ENCODE measurements at regions not wholly inside any gene's neighbourhood (a gene's known extent, or its start where the extent isn't known, plus 50 kb on each side); places are given as distances from the start of the nearest gene placed in this dataset.

GRCh38 chr2:239639421-239640185 lies 238.8 kb upstream of the HDAC4 start:
- no peaks in the 10 kb centered on the region for H3K4me1 Mint-ChIP-seq (ENCODE audit: low read depth)
- no peak overlapping the region for H3K4me3 Mint-ChIP-seq
- H3K27me3 Mint-ChIP-seq (ENCODE audit: insufficient read depth) = no peaks in the 10 kb centered on the region
- H3K36me3 Mint-ChIP-seq (ENCODE audit: low read depth) = no peaks in the 10 kb centered on the region
- intact Hi-C loops (cut with micrococcal nuclease) = no loop called here
- peaks cover 7% of the 10 kb centered on the region for H3K9me3 Mint-ChIP-seq
- no peak for DNase-seq (ENCODE audit: low spot score)
- H3K27ac Mint-ChIP-seq = no peak overlapping the region

GRCh38 chr2:239638376-239638775 lies 237.6 kb upstream of the HDAC4 start:
- Mint-ChIP-seq H3K4me3 (no peak overlapping the region), H3K36me3 (ENCODE audit: low read depth) (no peaks in the 10 kb centered on the region), H3K27ac (no peak overlapping the region), H3K4me1 (ENCODE audit: low read depth) (no peaks in the 10 kb centered on the region), H3K9me3 (peaks cover 7% of the 10 kb centered on the region), H3K27me3 (ENCODE audit: insufficient read depth) (peaks cover 3% of the 10 kb centered on the region)
- intact Hi-C loops (cut with micrococcal nuclease) = no loop called here
- DNase-seq (ENCODE audit: low spot score) = no peak

GRCh38 chr2:239636808-239637207 lies 236.0 kb upstream of the HDAC4 start:
- no peak for DNase-seq (ENCODE audit: low spot score)
- peaks cover 7% of the 10 kb centered on the region for H3K9me3 Mint-ChIP-seq
- H3K27me3 Mint-ChIP-seq (ENCODE audit: insufficient read depth) = peaks cover 4% of the 10 kb centered on the region
- H3K4me1 Mint-ChIP-seq (ENCODE audit: low read depth) = no peaks in the 10 kb centered on the region
- no peaks in the 10 kb centered on the region for H3K36me3 Mint-ChIP-seq (ENCODE audit: low read depth)
- intact Hi-C loops (cut with micrococcal nuclease) = no loop called here
- no peak overlapping the region for H3K4me3 Mint-ChIP-seq
- H3K27ac Mint-ChIP-seq = no peak overlapping the region

- no peak overlapping the region for H3K27ac Mint-ChIP-seq
- no peaks in the 10 kb centered on the region for H3K4me1 Mint-ChIP-seq (ENCODE audit: low read depth)
- peaks cover 7% of the 10 kb centered on the region for H3K27me3 Mint-ChIP-seq (ENCODE audit: insufficient read depth)
- intact Hi-C loops (cut with micrococcal nuclease) = no loop called here
- H3K9me3 Mint-ChIP-seq = peaks cover 7% of the 10 kb centered on the region
- no peaks in the 10 kb centered on the region for H3K36me3 Mint-ChIP-seq (ENCODE audit: low read depth)
- no peak overlapping the region for H3K4me3 Mint-ChIP-seq
- no peak for DNase-seq (ENCODE audit: low spot score)
Measured at GRCh38 chr2:239634769-239635168, 233.9 kb upstream of the HDAC4 start.

GRCh38 chr2:239630618-239631286 lies 229.9 kb upstream of the HDAC4 start:
- Mint-ChIP-seq H3K27me3 (ENCODE audit: insufficient read depth) (peaks cover 9% of the 10 kb centered on the region), H3K27ac (no peak overlapping the region), H3K4me3 (no peak overlapping the region), H3K36me3 (ENCODE audit: low read depth) (no peaks in the 10 kb centered on the region), H3K4me1 (ENCODE audit: low read depth) (peaks cover 9% of the 10 kb centered on the region), H3K9me3 (no peaks in the 10 kb centered on the region)
- intact Hi-C loops (cut with micrococcal nuclease) = no loop called here
- no peak for DNase-seq (ENCODE audit: low spot score)

GRCh38 chr2:239629926-239630617 lies 229.3 kb upstream of the HDAC4 start:
- Mint-ChIP-seq H3K9me3 (no peaks in the 10 kb centered on the region), H3K4me3 (no peak overlapping the region), H3K4me1 (ENCODE audit: low read depth) (peaks cover 13% of the 10 kb centered on the region), H3K36me3 (ENCODE audit: low read depth) (no peaks in the 10 kb centered on the region), H3K27me3 (ENCODE audit: insufficient read depth) (peaks cover 9% of the 10 kb centered on the region), H3K27ac (no peak overlapping the region)
- DNase-seq (ENCODE audit: low spot score) = no peak
- intact Hi-C loops (cut with micrococcal nuclease) = loop anchor here (1.0 to 10.0 kb wide), 2 partner anchors 26 to 85 kb away; no protein-coding TSS in a partner anchor

- Mint-ChIP-seq H3K9me3 (no peaks in the 10 kb centered on the region), H3K27ac (no peak overlapping the region), H3K4me3 (no peak overlapping the region), H3K36me3 (ENCODE audit: low read depth) (no peaks in the 10 kb centered on the region), H3K4me1 (ENCODE audit: low read depth) (peaks cover 34% of the 10 kb centered on the region), H3K27me3 (ENCODE audit: insufficient read depth) (peaks cover 5% of the 10 kb centered on the region)
- intact Hi-C loops (cut with micrococcal nuclease) = loop anchor here (10.0 kb wide), 1 partner anchor 82 kb away; no protein-coding TSS in a partner anchor
- DNase-seq (ENCODE audit: low spot score) = no peak
Measured at GRCh38 chr2:239626961-239627592, 226.3 kb upstream of the HDAC4 start.

- H3K27ac Mint-ChIP-seq = no peak overlapping the region
- H3K36me3 Mint-ChIP-seq (ENCODE audit: low read depth) = no peaks in the 10 kb centered on the region
- no peaks in the 10 kb centered on the region for H3K9me3 Mint-ChIP-seq
- intact Hi-C loops (cut with micrococcal nuclease) = loop anchor here (10.0 kb wide), 1 partner anchor 81 kb away; no protein-coding TSS in a partner anchor
- peaks cover 34% of the 10 kb centered on the region for H3K4me1 Mint-ChIP-seq (ENCODE audit: low read depth)
- H3K27me3 Mint-ChIP-seq (ENCODE audit: insufficient read depth) = peaks cover 5% of the 10 kb centered on the region
- no peak for DNase-seq (ENCODE audit: low spot score)
- H3K4me3 Mint-ChIP-seq = no peak overlapping the region
Measured at GRCh38 chr2:239625971-239626734, 225.3 kb upstream of the HDAC4 start.

- peaks cover 34% of the 10 kb centered on the region for H3K4me1 Mint-ChIP-seq (ENCODE audit: low read depth)
- intact Hi-C loops (cut with micrococcal nuclease) = loop anchor here (10.0 kb wide), 1 partner anchor 80 kb away; no protein-coding TSS in a partner anchor
Measured at GRCh38 chr2:239625156-239625845, 224.5 kb upstream of the HDAC4 start.

GRCh38 chr2:239621611-239622010 lies 220.8 kb upstream of the HDAC4 start:
- no peak for DNase-seq (ENCODE audit: low spot score)
- Mint-ChIP-seq H3K36me3 (ENCODE audit: low read depth) (no peaks in the 10 kb centered on the region), H3K4me3 (no peak overlapping the region), H3K4me1 (ENCODE audit: low read depth) (peaks cover 32% of the 10 kb centered on the region), H3K27ac (no peak overlapping the region), H3K9me3 (peaks cover 2% of the 10 kb centered on the region), H3K27me3 (ENCODE audit: insufficient read depth) (peaks cover 10% of the 10 kb centered on the region)
- intact Hi-C loops (cut with micrococcal nuclease) = loop anchor here (10.0 kb wide), 1 partner anchor 77 kb away; no protein-coding TSS in a partner anchor

More at GRCh38 chr2:239625156-239625845, 224.5 kb upstream of the HDAC4 start:
- H3K27ac Mint-ChIP-seq = no peak overlapping the region
- H3K27me3 Mint-ChIP-seq (ENCODE audit: insufficient read depth) = peaks cover 3% of the 10 kb centered on the region
- H3K36me3 Mint-ChIP-seq (ENCODE audit: low read depth) = no peaks in the 10 kb centered on the region
- H3K9me3 Mint-ChIP-seq = no peaks in the 10 kb centered on the region
- no peak overlapping the region for H3K4me3 Mint-ChIP-seq
- DNase-seq (ENCODE audit: low spot score) = no peak

- H3K4me3 Mint-ChIP-seq = no peak overlapping the region
Measured at GRCh38 chr2:239619369-239619768, 218.5 kb upstream of the HDAC4 start.

More at GRCh38 chr2:239619369-239619768, 218.5 kb upstream of the HDAC4 start:
- DNase-seq (ENCODE audit: low spot score) = no peak
- no peaks in the 10 kb centered on the region for H3K36me3 Mint-ChIP-seq (ENCODE audit: low read depth)
- H3K9me3 Mint-ChIP-seq = peaks cover 3% of the 10 kb centered on the region
- no peak overlapping the region for H3K27ac Mint-ChIP-seq
- intact Hi-C loops (cut with micrococcal nuclease) = no loop called here
- peaks cover 21% of the 10 kb centered on the region for H3K27me3 Mint-ChIP-seq (ENCODE audit: insufficient read depth)
- peaks cover 15% of the 10 kb centered on the region for H3K4me1 Mint-ChIP-seq (ENCODE audit: low read depth)

All from activated T-helper 1 cell treated with anti-CD3 and anti-CD28 coated beads, Interleukin-12 subunit alpha, Interleukin-12 subunit beta, Interleukin-2, Interleukin-4 antibody, amounts not matched to agents 30 ng/mL and 10 ng/mL and 1 ng/mL, durations not matched to agents 14 hours and 24 hours and 36 hours (primary cell).